IMR-90 (cell line): ENCODE measurements at regions not wholly inside any gene's neighbourhood (a gene's known extent, or its start where the extent isn't known, plus 50 kb on each side); places are given as distances from the start of the nearest gene placed in this dataset.

Source experiments
- ATAC-seq: fragments of 200-7000 bp; cut with Tn5 transposase; 2 replicates; pipeline ENCODE4 v1.9.1; 2020; ENCODE audit warnings: low read depth, mild to moderate bottlenecking, moderate library complexity
- BruUV-seq: library from RNA; stranded (reverse); fragments of 400-500 nt; replicated peaks from 2 replicates; lab custom pipeline; 2021; lab: Mats Ljungman, UMichigan
- CTCF ChIA-PET: fragments of 300-600 bp; formaldehyde crosslinking; extraction: SDS; loops from one replicate; lab custom pipeline; 2021; ENCODE audit warnings: antibody characterized with exemption; lab: Yijun Ruan, JAX
- POLR2A ChIA-PET: fragments of 300-600 bp; sonication (Branson Sonifier 250); formaldehyde crosslinking; loops from one replicate; lab custom pipeline; 2022; ENCODE audit warnings: antibody characterized with exemption; ENCODE audit not compliant: unreplicated experiment; lab: Charles Lee
- DNase-seq: peaks from one replicate; pipeline ENCODE4 v3.0.0; 2013
- H2AFZ ChIP-seq: replicated peaks from 2 replicates; pipeline ENCODE3; 2013; ENCODE audit warnings: low read length, mild to moderate bottlenecking; ENCODE audit not compliant: poor library complexity
- H2AK5ac ChIP-seq: 2 replicates; pipeline ENCODE4 v1.6.1; 2013; ENCODE audit warnings: low read depth, low read length, inconsistent platforms
- H2AK9ac ChIP-seq: replicated peaks from 2 replicates; pipeline ENCODE3; 2013; ENCODE audit warnings: mild to moderate bottlenecking, low read depth, low read length, moderate library complexity; ENCODE audit not compliant: poor library complexity
- H2BK120ac ChIP-seq: 2 replicates; pipeline ENCODE4 v1.6.1; 2013; ENCODE audit warnings: low read depth, low read length, inconsistent platforms
- H2BK15ac ChIP-seq: 3 replicates; pipeline ENCODE4 v1.6.1; 2013; ENCODE audit warnings: low read depth, low read length, inconsistent platforms
- H2BK20ac ChIP-seq: 2 replicates; pipeline ENCODE4 v1.6.1; 2013; ENCODE audit warnings: low read depth, mild to moderate bottlenecking, inconsistent platforms, low read length, moderate library complexity
- H2BK5ac ChIP-seq: 2 replicates; pipeline ENCODE4 v1.6.1; 2013; ENCODE audit warnings: mild to moderate bottlenecking, low read depth, low read length, inconsistent platforms; ENCODE audit not compliant: poor library complexity, severe bottlenecking
- H3K14ac ChIP-seq: replicated peaks from 2 replicates; pipeline ENCODE4 v1.6.1; 2013; ENCODE audit warnings: low read depth, low read length, inconsistent platforms
- H3K18ac ChIP-seq: 2 replicates; pipeline ENCODE4 v1.6.1; 2013; ENCODE audit warnings: low read depth, low read length, control low read depth
- H3K23ac ChIP-seq: 2 replicates; pipeline ENCODE4 v1.6.1; 2013; ENCODE audit warnings: low read depth, low read length, inconsistent platforms
- H3K27ac ChIP-seq: 2 replicates; pipeline ENCODE4 v1.5.1; 2013; ENCODE audit warnings: mild to moderate bottlenecking, control low read depth, low read length; ENCODE audit not compliant: insufficient read depth
- H3K27me3 ChIP-seq: 2 replicates; pipeline ENCODE4 v1.6.1; 2013; ENCODE audit warnings: low read length; ENCODE audit not compliant: control insufficient read depth, insufficient read depth
- H3K36me3 ChIP-seq: 2 replicates; pipeline ENCODE4 v1.6.1; 2013; ENCODE audit warnings: low read length, mixed read lengths; ENCODE audit not compliant: control insufficient read depth, insufficient read depth
- H3K4ac ChIP-seq: 2 replicates; pipeline ENCODE4 v1.6.1; 2013; ENCODE audit warnings: low read depth, low read length, inconsistent platforms
- H3K4me1 ChIP-seq: 2 replicates; pipeline ENCODE4 v1.6.1; 2013; ENCODE audit warnings: low read length, mixed read lengths; ENCODE audit not compliant: control insufficient read depth, insufficient read depth
- H3K4me2 ChIP-seq: 2 replicates; pipeline ENCODE4 v1.6.1; 2013; ENCODE audit warnings: low read depth, mild to moderate bottlenecking, control low read depth, low read length, moderate library complexity
- H3K4me3 ChIP-seq: 2 replicates; pipeline ENCODE4 v1.5.1; 2013; ENCODE audit warnings: low read depth, mild to moderate bottlenecking, control low read depth, low read length, moderate library complexity; ENCODE audit not compliant: insufficient read depth
- H3K56ac ChIP-seq: 2 replicates; pipeline ENCODE4 v1.6.1; 2013; ENCODE audit warnings: low read length, inconsistent platforms; ENCODE audit not compliant: insufficient read depth; ENCODE audit errors: extremely low read depth
- H3K79me1 ChIP-seq, 2 experiments: 2 replicates each; pipeline ENCODE4 v1.6.1; 2013; ENCODE audit warnings: low read length in 2 of 2, inconsistent platforms in 1 of 2, low read depth in 1 of 2
- H3K9ac ChIP-seq: 2 replicates; pipeline ENCODE4 v1.6.1; 2013; ENCODE audit warnings: low read depth, low read length, control low read depth
- H3K9me1 ChIP-seq: 2 replicates; pipeline ENCODE4 v1.6.1; 2013; ENCODE audit warnings: low read length, inconsistent platforms; ENCODE audit not compliant: insufficient read depth
- H3K9me3 ChIP-seq: 2 replicates; pipeline ENCODE4 v1.6.1; 2013; ENCODE audit warnings: low read length; ENCODE audit not compliant: control insufficient read depth, insufficient read depth
- H4K20me1 ChIP-seq: 2 replicates; pipeline ENCODE4 v1.6.1; 2013; ENCODE audit warnings: low read length, inconsistent platforms; ENCODE audit not compliant: insufficient read depth
- H4K5ac ChIP-seq: 2 replicates; pipeline ENCODE4 v1.6.1; 2013; ENCODE audit warnings: mild to moderate bottlenecking, low read depth, low read length, control low read depth
- H4K8ac ChIP-seq, 2 experiments: 2 replicates each; pipeline ENCODE4 v1.6.1; 2013; ENCODE audit warnings: low read depth in 2 of 2, low read length in 2 of 2, control low read depth in 1 of 2, inconsistent platforms in 1 of 2
- H4K91ac ChIP-seq: 2 replicates; pipeline ENCODE4 v1.6.1; 2013; ENCODE audit warnings: low read depth, low read length, inconsistent platforms; ENCODE audit not compliant: insufficient read depth
- BHLHE40 ChIP-seq: fragments of 150-350 bp; IDR thresholded peaks from 2 replicates; pipeline ENCODE4 v1.6.1; 2016; ENCODE audit warnings: mild to moderate bottlenecking, low read depth, low read length
- CEBPB ChIP-seq: IDR thresholded peaks from 2 replicates; pipeline ENCODE4 v1.6.1; 2012; ENCODE audit warnings: low read depth, low read length, improper control_type of control experiment
- CHD1 ChIP-seq: IDR thresholded peaks from 2 replicates; pipeline ENCODE4 v1.6.1; 2012; ENCODE audit warnings: low read depth, low read length, improper control_type of control experiment
- MAZ ChIP-seq: IDR thresholded peaks from 2 replicates; pipeline ENCODE4 v1.6.1; 2012; ENCODE audit warnings: low read depth, mild to moderate bottlenecking, low read length, improper control_type of control experiment, moderate library complexity, borderline replicate concordance
- MXI1 ChIP-seq: IDR thresholded peaks from 2 replicates; pipeline ENCODE4 v1.6.1; 2012; ENCODE audit warnings: low read depth, mild to moderate bottlenecking, low read length, moderate library complexity, borderline replicate concordance
- NFE2L2 ChIP-seq: fragments of 150-350 bp; IDR thresholded peaks from 2 replicates; pipeline ENCODE4 v1.6.1; 2016; ENCODE audit warnings: low read depth, mild to moderate bottlenecking, low read length
- POLR2A ChIP-seq: IDR thresholded peaks from 2 replicates; pipeline ENCODE4 v1.6.1; 2012; ENCODE audit warnings: mild to moderate bottlenecking, low read depth, low read length
- RAD21 ChIP-seq: IDR thresholded peaks from 2 replicates; pipeline ENCODE4 v1.6.1; 2012; ENCODE audit warnings: low read length, improper control_type of control experiment
- RCOR1 ChIP-seq: IDR thresholded peaks from 2 replicates; pipeline ENCODE4 v1.6.1; 2012; ENCODE audit warnings: mild to moderate bottlenecking, low read length, improper control_type of control experiment; ENCODE audit not compliant: insufficient replicate concordance
- RFX5 ChIP-seq: IDR thresholded peaks from 2 replicates; pipeline ENCODE4 v1.8.0; 2012; ENCODE audit warnings: low read depth, mild to moderate bottlenecking, low read length, moderate library complexity
- SMC3 ChIP-seq: fragments of 150-350 bp; IDR thresholded peaks from 2 replicates; pipeline ENCODE4 v1.6.1; 2016; ENCODE audit warnings: low read depth, mild to moderate bottlenecking, antibody characterized with exemption, low read length, moderate library complexity
- USF2 ChIP-seq: fragments of 150-350 bp; IDR thresholded peaks from 2 replicates; pipeline ENCODE4 v1.6.1; 2017; ENCODE audit warnings: mild to moderate bottlenecking, antibody characterized with exemption, low read length, low read depth
- WGBS, 2 experiments: methylation state at CpG; one replicate each; pipeline versions ENCODE4 v1.1.5 to v1.1.7; 2013; ENCODE audit warnings: missing lambda C conversion rate in 2 of 2; ENCODE audit not compliant: insufficient read length in 1 of 2; ENCODE audit errors: extremely low coverage in 2 of 2; 5-methylcytosine and 5-hydroxymethylcytosine counted together
- dilution Hi-C: fragments of 300-500 bp; cut with HindIII; formaldehyde crosslinking; loops from one replicate; pipeline ENCODE4 v1.14.3; 2018; ENCODE audit warnings: low sequenced_read_pairs; ENCODE audit not compliant: unreplicated experiment
- in situ Hi-C: fragments of 300-500 bp; cut with MboI; formaldehyde crosslinking; loops from 3 replicates; pipeline ENCODE4 v1.14.3; 2019; ENCODE audit warnings: low sequenced_read_pairs, inconsistent platforms, mixed read lengths
- intact Hi-C: fragments of 100-400 bp; cut with micrococcal nuclease; formaldehyde crosslinking; loops from 2 replicates; pipeline ENCODE4 v1.10.0; 2022
- TF ChIP-seq, protein P1 (sequence below): fragments of 150-350 bp; IDR thresholded peaks from 2 replicates; pipeline ENCODE4 v1.6.1; 2016; ENCODE audit warnings: low read depth, mild to moderate bottlenecking, low read length, moderate library complexity, borderline replicate concordance

DNA sequence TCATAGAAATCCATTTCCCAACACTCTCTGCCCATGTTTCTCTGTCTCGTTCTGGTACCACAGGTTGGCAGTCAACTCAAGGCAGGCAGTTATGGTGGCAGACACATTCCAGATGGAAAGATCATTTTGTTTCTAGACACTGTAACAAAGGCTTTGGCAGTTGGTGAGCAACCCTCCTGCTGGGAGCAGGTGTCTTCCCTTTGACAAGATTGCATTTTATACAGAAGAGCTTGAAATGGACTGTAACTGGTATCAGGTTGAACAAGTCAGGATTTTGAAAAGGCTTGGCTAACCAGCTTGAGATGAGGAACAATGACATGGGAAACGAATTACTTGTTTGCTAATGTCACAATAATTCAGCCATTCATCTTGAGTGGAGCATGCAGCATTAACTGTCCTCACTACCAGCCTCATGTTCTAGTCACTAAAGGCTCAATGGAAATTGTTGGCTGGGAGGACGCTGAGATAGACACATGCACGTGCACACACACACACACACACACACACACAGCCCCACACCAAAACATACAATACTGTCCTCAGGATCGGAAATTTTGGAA, 170.0 kb downstream of the SEMA6D start:
- Histone ChIP-seq H2BK15ac (no peak overlapping the region), H3K4ac (no peak overlapping the region), H3K4me3 (no peak overlapping the region), H4K5ac (no peak overlapping the region), H4K20me1 (no peaks in the 10 kb centered on the region), H4K91ac (no peak overlapping the region), H2BK5ac (no peak overlapping the region), H3K18ac (no peak overlapping the region), H2BK20ac (no peak overlapping the region), H2AK5ac (no peak overlapping the region), H2BK120ac (no peak overlapping the region), H2AFZ (no peak overlapping the region), H3K36me3 (no peaks in the 10 kb centered on the region), H4K8ac (no peak overlapping the region), H3K79me1 (no peaks in the 10 kb centered on the region), H3K27ac (no peak overlapping the region), H3K23ac (no peak overlapping the region), H3K9me3 (no peaks in the 10 kb centered on the region), H3K14ac (no peak overlapping the region), H3K4me2 (no peak overlapping the region), H3K56ac (no peak overlapping the region), H3K9me1 (no peaks in the 10 kb centered on the region), H3K27me3 (no peaks in the 10 kb centered on the region), H2AK9ac (no peak overlapping the region), H3K9ac (no peak overlapping the region), H3K4me1 (no peaks in the 10 kb centered on the region)
- ChIA-PET POLR2A (no interaction called here), CTCF (no interaction called here)
- no peak for DNase-seq
- dilution Hi-C loops, result no loop called here
- no TSS peak for BruUV-seq
- intact Hi-C loops, result no loop called here
- 80% methylated on average over 1 of the region's 5 CpGs; no CpG with 5 or more reads in 1 of the 2 experiments for WGBS, 2 experiments
- in situ Hi-C loops, result no loop called here
- no peak for ATAC-seq
- TF ChIP-seq BHLHE40 (no peak), MAZ (no peak), RAD21 (no peak), SMC3 (no peak), MXI1 (no peak), USF2 (no peak), CHD1 (no peak), POLR2A (no peak), CEBPB (no peak), RCOR1 (no peak), NFE2L2 (no peak), RFX5 (no peak)
- TF ChIP-seq, protein P1, sequence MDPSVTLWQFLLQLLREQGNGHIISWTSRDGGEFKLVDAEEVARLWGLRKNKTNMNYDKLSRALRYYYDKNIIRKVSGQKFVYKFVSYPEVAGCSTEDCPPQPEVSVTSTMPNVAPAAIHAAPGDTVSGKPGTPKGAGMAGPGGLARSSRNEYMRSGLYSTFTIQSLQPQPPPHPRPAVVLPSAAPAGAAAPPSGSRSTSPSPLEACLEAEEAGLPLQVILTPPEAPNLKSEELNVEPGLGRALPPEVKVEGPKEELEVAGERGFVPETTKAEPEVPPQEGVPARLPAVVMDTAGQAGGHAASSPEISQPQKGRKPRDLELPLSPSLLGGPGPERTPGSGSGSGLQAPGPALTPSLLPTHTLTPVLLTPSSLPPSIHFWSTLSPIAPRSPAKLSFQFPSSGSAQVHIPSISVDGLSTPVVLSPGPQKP, result no peak
